HG03354 (cell line): ENCODE measurements at regions not wholly inside any gene's neighbourhood (a gene's known extent, or its start where the extent isn't known, plus 50 kb on each side); places are given as distances from the start of the nearest gene placed in this dataset.
"Not testable (repeated sequence)": the region's sequence is repeated elsewhere in the genome, so short reads cannot be mapped to it uniquely, and the experiment has no call there.

Experiments
- ATAC-seq: cut with Tn5 transposase; IDR thresholded peaks from one replicate; pipeline ENCODE4 v1.9.1; 2021; ENCODE audit warnings: mild to moderate bottlenecking; ENCODE audit not compliant: unreplicated experiment, poor library complexity, severe bottlenecking

GRCh38 chr7:138169441-138169851 lies 93.2 kb downstream of the AKR1D1 start:
- ATAC-seq, result no peak

GRCh38 chr7:138170298-138170697 lies 94.0 kb downstream of the AKR1D1 start:
- no peak for ATAC-seq

GRCh38 chr7:138170959-138171703 lies 94.9 kb downstream of the AKR1D1 start:
- ATAC-seq, result peak; percentile 99

GRCh38 chr7:138173548-138173947 lies 97.3 kb downstream of the AKR1D1 start:
- no peak for ATAC-seq

GRCh38 chr7:138176060-138176459 lies 99.8 kb downstream of the AKR1D1 start:
- no peak for ATAC-seq

GRCh38 chr7:138184191-138184590 lies 107.9 kb downstream of the AKR1D1 start:
- no peak for ATAC-seq

- no peak for ATAC-seq
Measured at GRCh38 chr7:138185132-138185908, 109.1 kb downstream of the AKR1D1 start.

DNA sequence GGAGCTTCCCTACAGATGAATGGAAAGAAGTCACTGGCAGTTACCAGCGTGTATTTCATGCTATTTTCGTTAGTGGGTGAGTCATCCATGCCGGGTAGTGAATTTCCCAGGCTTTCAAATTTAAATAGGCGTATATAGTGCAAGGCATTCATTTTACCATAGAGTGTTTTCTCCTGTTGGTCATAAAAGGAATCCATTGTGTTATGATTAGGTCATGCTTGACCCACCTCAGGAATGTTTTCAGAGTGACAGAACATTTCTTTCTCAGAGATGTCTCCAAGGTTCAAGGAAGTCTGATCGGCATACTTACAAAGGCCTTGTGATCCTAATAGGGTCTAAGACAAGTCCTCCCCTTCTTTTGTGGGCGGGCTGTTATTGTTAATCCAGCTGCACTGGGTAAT lies 110.7 kb downstream of the AKR1D1 start:
- no peak for ATAC-seq

- no peak for ATAC-seq
Measured at GRCh38 chr7:138188290-138188858, 112.1 kb downstream of the AKR1D1 start.

GRCh38 chr7:138194567-138194966 lies 118.3 kb downstream of the AKR1D1 start:
- ATAC-seq, result no peak

- no peak for ATAC-seq
Measured at GRCh38 chr7:138195151-138195571, 118.9 kb downstream of the AKR1D1 start.

- not testable (repeated sequence) for ATAC-seq
Measured at GRCh38 chr7:138196503-138196946, 120.3 kb downstream of the AKR1D1 start.

DNA sequence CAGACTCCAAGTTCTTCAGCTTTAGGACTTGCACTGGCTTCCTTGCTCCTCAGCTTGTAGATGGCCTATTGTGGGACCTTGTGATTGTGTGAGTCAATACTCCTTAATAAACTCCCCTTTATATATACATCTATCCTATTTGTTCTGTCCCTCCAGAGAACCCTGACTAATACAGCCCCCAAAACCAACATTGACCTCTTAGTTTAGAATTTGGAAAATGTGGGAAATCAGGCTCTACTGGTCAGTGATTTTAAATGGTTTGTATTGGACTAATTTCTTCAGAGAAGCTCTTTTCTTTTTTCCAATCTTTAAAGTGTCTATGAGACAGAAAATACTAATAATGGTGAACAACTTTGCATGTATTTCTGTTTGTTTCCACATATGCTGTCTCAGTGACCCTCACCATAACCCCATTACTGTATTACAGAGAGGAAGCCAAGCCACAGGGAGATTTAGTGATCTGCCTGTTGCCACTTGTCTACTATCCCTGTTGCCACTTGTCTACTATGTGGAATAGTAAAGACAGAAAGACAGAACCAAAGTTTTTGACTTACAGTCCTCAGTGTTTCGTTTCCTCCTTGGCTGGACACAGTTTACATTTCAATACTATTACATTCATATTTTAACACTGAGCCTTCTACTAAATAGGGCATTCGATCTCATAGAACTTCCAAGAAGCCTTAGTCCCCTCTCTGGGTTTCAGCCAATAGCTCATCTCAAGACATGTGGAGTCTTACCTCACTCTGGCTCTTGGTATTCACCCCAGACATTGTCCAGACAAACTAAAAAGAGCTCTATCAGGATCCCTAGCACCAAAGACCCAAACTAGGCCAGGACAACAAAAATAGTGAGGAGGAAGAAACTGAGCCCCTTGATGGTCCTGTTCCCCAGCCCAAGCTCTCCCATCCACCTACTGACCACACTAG lies 121.0 kb downstream of the AKR1D1 start:
- ATAC-seq, result no peak

GRCh38 chr7:138204285-138204981 lies 128.2 kb downstream of the AKR1D1 start:
- ATAC-seq, result no peak

GRCh38 chr7:138204982-138205298 lies 128.7 kb downstream of the AKR1D1 start:
- no peak for ATAC-seq

GRCh38 chr7:138205614-138206150 lies 129.4 kb downstream of the AKR1D1 start:
- ATAC-seq, result no peak

DNA sequence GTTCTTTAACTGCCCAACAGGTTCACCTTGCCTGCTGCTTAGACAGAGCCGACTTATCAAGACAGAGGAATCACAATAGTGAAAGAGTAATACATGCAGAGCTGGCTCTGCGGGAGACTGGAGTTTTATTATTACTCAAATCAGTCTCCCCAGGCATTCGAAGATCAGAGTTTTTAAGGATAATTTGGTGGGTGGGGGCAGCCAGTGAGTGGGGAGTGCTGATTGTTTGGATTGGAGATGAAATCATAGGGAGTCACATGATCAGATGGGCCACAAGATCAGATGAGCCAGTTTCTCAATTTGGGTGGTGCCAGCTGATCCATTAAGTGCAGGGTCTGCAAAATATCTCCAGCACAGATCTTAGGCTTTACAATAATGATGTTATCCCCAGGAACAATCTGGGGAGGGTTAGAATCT lies 131.3 kb downstream of the AKR1D1 start:
- ATAC-seq, result no peak

- ATAC-seq, result no peak
Measured at GRCh38 chr7:138208142-138208570, 131.9 kb downstream of the AKR1D1 start.

DNA sequence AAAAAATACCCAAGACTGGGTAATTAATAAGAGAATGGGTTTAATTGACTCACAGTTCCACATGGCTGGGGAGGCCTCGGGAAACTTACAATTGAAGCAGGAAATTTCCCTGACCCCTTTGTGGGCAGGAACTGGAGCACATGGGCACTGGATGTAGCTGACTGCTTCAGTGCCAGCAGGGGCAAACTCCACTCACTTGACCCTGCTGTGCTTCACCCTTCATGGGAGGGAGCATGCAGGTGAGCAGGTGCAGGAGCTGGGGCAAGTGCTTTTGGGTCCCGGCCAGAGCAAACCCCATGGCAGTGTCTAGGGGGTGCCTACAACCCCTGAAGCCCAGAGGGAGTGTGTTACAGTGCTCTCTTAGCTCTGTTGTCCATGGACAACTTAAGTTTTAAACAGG lies 132.6 kb downstream of the AKR1D1 start:
- no peak for ATAC-seq
